SU-DHL-6 (cell line): ENCODE measurements at regions not wholly inside any gene's neighbourhood (a gene's known extent, or its start where the extent isn't known, plus 50 kb on each side); places are given as distances from the start of the nearest gene placed in this dataset.

ENCODE experiments used
- EZH2phosphoT487 ChIP-seq: fragments of 200-600 bp; sonication (generic), shearing (Covaris generic); conservative IDR thresholded peaks from 2 replicates; pipeline ENCODE4 v1.6.1; 2018; ENCODE audit warnings: mild to moderate bottlenecking, antibody characterized with exemption, low read length, moderate library complexity, mixed read lengths
- TF ChIP-seq, protein P1 (sequence below): fragments of 200-600 bp; sonication (generic); IDR thresholded peaks from one replicate; pipeline ENCODE4 v1.5.1; 2017; ENCODE audit warnings: antibody characterized with exemption, mild to moderate bottlenecking, low read length, moderate library complexity; ENCODE audit not compliant: insufficient read depth, poor library complexity, severe bottlenecking

DNA sequence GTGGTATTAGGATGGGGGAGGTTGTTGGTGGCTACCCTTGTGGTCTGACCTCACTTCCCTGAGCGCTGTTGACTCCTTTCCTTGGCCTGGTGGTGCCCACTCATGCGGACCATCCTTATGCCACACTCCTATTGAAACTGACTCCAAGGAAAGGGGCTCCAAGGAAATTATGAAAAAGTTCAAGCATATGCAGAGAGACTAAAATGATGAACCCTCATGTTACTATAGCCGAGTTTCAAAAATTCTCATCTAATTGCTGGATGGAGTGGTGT is 75.0 kb upstream of the CALM2 start:
- TF ChIP-seq, protein P1, sequence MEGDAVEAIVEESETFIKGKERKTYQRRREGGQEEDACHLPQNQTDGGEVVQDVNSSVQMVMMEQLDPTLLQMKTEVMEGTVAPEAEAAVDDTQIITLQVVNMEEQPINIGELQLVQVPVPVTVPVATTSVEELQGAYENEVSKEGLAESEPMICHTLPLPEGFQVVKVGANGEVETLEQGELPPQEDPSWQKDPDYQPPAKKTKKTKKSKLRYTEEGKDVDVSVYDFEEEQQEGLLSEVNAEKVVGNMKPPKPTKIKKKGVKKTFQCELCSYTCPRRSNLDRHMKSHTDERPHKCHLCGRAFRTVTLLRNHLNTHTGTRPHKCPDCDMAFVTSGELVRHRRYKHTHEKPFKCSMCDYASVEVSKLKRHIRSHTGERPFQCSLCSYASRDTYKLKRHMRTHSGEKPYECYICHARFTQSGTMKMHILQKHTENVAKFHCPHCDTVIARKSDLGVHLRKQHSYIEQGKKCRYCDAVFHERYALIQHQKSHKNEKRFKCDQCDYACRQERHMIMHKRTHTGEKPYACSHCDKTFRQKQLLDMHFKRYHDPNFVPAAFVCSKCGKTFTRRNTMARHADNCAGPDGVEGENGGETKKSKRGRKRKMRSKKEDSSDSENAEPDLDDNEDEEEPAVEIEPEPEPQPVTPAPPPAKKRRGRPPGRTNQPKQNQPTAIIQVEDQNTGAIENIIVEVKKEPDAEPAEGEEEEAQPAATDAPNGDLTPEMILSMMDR = no peak
- no peak for TF ChIP-seq EZH2phosphoT487
